ENCODE measurements at regions not wholly inside any gene's neighbourhood (a gene's known extent, or its start where the extent isn't known, plus 50 kb on each side); places are given as distances from the start of the nearest gene placed in this dataset.
A peak's percentile ranks its signal among the peaks of the same experiment; 100 is the strongest.

DNA sequence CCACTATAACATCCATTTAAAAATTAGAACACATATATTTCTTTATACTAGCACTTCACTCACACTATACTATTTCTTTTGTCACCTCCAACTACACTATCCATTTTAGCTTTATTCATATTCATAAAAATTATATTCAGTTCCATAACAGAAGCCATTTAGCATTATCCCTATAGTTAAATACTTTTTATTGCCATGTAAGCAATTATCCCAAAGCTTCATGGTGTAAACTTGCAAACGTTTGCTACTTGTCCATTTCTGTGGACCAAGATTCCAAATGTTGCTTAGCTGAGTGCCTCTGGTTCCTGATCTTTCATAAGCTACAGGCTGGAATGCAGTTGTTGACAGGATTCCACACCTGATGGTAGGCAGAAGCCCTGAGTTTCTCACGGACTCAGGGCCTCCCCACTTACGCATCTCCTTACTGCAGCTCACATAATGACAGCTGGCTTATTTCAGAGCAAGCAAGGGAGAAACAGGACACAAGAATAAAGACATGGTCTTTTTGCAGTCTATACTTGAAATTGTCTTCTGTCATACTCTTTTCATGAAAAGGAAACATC lies 1584.8 kb downstream of the SLITRK5 start:
- no peak for DNase-seq

DNA sequence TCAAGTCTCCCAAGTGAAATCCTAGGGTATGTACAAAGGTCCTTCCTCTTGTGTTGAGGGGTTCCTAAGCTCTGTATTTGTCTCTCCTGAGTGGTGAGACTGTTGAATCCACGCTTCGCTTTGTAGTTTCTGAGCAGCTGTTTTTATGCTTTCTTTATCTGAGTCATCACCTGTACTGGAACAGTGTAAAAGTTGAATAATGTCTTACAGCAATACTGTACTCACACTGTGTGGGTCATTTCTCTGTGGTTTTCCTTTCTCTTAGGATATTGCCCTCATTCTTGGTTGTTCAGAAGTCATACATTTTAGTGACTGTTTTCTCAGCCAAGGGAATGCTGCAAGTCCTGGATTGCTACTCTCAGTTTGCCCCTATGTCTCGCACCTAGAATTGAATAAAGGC lies 1596.6 kb downstream of the SLITRK5 start:
- no peak for DNase-seq

DNA sequence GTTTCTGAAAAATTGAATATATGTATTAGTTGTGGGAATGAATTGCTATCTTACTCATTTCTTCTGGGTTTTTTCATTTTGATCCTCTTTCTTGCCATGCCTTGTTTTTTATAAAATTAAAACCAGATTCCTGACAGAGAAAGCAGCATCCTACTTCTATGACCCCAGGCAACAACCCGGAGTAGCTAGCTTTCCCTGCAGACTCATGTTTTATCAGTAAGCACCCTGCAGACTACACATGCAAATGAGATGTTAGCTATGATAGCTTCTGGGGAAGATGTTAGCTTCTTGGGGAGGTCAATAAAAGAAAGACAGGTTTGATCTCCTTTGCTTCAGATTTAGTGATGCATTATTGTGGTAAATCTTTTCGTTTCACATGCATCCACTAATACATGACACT lies 1598.6 kb downstream of the SLITRK5 start:
- DNase-seq: no peak

DNA sequence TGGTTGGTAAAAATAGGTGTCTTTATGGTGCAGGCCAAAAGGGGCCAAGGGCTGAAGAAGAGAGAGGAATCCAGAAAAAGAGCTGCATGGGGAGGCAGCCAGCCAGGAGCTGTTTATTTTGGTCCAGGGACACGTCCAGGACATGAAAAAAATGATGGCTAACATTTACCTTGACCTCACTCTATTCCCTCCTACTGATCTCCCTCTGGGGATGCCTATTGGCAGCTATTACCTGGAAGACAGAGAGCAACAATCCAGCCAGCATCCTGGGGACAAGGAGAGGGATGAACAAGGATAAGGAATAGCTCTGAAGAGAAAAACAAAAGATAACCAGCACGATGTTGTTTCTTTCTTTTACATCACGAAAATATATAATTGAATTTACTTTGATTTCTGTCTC lies 1599.6 kb downstream of the SLITRK5 start:
- DNase-seq: no peak

DNA sequence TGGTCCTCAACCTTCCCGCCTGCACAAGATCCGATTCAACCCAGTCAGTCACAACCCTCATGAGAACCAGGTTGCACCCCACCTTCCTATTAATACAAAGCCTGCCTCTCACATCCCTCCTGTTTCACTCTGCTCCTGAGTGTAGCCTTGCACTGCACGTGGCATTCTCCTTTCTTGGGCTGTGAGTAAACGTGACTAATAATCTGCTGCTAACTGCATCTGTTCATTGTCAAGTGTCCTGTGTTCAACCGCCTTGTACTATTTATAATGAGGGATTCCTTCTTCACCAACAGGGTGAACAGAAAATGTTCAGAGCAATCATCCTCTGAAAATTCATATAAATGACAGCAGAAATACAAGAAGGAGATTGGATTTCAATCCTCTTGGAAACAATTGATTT lies 1608.2 kb downstream of the SLITRK5 start:
- no peak for DNase-seq

DNA sequence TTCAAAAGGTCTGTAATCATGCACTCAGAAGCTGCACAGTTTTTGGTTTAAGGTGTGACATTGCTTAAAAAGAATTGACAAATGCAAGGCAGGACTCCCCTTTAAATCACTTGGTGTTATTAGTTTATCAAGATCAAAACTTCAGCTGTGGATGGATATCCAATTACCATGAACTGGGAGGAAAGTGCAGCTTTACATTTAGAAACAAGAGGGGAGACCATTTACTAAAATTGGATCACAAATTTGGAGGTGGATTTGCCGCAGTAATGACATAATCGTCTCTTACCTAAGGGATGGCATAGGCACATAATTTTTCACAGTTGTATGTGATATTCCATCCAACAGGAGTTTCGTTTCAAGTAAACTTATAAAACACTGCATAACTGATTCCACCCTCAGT lies 1610.2 kb downstream of the SLITRK5 start:
- DNase-seq: no peak

DNA sequence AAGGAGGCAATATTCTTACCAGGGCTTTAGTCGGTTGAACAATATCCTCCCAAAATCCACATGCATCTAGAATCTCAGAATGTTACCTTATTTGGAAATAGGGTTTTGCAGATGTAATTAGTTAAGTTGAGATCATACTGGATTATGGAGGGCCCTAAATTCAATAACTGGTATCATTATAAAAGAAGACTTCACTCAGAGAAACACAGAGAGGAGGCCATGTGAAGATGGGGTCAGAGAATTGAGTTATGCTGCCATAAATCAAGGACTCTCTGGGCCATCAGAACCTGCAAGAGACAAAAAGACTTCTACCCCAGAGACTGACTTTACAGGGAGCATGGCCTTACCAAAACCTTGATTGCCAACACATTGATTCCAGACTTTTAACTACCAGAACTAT lies 1611.1 kb downstream of the SLITRK5 start:
- DNase-seq: no peak

DNA sequence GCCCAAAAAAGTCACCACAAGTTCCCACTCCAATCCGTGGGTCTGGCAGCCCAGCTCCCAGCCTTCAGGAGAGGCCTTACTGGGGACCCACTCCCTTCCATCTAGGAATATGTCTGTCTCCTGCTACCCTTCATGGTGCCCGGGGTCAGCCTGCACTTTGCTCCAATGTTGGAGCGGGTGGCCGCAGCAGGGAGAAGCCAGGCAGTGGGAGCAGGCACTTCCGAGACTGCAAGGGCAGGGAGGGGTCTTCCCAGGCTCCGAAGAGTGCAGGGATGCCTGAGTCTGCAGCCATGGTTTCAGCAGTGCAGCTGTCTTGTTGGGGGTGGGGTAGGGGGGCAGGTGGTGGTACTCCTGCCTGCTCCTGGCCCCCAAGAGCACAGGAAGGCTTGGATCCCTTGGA lies 1616.2 kb downstream of the SLITRK5 start:
- no peak for DNase-seq

DNA sequence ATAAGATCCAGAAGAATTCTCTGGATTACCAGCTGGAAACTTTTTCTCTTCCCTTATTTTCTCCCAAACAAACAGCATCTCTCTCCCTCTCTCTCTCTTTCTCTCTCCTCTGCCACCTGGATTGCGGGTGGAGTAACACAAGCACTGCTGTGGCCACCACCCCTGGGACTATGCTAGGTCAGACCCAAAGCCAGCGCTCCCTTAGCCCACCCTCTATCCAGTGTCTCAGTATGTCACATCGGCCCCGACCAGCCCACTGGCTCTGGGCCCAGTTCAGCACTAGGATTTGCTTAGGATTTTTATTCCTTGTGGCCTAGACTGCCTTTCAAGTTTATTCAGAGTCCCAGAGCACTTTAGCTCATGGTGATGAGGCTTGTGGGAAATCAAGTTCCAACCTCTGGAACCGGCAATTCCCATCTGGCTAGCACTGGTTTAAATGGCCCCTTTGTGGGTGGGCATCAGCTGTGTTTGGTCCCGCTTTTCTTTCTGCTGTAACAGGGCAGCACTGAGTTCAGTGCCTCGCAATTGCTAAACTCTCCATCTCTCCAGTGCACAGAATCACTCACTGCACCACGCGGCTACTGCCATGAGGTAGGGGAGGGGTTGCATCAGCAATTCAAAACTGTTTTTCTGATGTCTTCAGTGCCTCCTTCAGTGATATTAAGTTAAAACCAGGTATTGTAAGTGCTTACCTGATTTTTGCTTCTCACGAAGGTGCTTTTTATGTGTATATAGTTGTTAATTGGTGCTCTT lies 1623.1 kb downstream of the SLITRK5 start:
- no peak for DNase-seq

DNA sequence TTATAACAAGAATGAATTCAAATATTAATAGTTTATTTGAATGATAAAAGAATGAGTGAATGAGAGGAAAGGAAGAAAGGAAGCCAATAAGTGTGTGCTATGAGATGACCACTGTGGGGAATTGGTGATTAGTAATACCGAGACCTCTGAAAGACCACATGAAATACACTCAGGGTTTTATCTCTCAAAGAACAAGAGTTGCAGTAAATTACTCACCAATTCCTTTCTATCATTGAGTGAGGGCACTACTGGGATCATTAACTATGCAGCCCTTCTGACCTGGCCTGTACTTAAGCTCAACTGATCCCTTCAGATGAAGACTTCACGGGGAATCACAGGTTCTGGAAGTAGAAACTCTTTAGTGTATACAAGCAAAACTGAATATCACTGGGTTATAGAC lies 1636.1 kb downstream of the SLITRK5 start:
- DNase-seq: no peak

DNA sequence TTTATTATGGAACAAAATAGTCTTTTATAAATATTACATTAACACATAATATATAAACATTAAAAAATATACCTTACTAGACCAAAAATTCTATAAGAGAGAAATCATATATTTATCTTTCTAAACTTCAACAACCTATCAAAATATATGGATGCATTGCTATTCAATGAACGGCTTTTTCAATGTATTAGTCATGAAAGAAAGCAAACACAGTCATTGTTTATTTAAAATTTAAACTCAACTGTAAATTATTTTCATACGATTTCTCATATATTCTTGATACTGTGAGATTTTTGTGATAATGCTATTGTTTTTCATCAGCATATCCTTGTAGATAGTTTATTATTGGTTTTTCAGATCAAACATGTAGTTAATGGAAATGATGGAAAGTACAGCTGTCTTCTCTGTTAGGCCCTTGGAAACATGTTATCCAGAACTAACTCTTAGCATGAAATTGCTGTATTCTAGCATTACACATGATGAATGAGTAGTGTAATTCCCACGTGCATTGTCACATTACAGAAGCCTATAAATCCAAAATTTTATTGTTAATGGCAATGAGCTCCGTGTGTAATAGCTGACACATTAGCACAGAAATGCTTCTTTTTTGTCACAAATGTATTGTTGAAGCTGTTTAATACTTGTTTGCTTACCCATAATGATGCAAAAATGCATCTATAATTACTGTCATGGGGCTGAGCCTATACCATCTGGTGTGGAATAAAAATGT lies 1639.9 kb downstream of the SLITRK5 start:
- DNase-seq: no peak

DNA sequence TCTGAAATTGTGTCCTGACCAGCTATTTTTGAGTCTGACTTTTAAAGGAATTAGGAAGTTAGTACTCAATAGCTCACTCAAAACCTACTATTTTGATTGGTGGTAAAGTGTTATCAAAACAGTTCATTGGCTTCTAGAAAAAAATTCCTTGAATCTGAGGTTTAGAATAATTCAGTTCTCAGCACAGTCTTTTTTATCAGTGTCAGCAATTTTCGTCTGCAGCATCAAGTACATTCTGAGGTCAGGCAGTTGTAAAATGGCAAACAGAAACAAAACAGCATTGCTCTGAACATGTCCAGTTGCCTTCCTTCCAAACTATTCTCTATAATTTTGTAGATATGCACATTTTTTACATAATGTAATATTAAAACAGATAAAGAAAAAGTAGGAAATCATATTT lies 1644.1 kb downstream of the SLITRK5 start:
- no peak for DNase-seq

DNA sequence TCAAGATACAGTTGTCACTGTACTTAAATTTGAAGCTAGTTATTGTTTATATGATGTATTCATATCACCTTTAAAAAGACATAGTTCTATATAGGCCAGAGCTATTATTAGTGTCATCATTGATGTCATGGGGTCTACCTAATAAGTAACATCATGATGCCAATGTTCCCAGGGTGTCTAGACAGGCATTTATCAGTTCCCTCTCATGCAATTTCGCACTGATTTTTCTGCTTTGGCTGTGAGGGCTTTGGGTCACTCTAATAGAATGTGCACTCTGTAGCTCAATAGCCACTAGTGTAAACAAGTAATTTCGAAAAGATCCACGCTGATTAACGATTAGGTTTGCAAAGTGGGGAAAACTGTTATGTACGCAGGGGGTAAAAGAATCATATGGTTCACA lies 1651.3 kb downstream of the SLITRK5 start:
- DNase-seq: no peak

DNA sequence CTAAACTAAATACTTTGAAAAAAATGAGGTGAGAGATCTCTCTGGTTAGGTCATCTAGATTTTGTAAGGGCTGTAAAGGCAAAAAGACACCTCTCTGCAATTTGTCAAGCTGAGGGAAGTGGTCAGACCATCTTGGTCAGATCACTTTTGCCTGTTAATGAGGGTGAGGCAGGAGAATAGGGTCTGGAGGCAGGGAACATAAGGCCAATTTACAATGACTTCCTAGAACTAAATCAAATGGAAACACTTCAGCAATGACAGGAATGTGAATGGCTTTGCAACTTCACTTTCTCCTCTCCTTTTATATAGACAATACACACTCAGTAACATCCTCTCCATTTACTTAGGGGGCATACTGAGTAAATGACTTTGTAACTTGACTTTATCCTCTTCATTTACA lies 1653.4 kb downstream of the SLITRK5 start:
- DNase-seq: no peak

DNA sequence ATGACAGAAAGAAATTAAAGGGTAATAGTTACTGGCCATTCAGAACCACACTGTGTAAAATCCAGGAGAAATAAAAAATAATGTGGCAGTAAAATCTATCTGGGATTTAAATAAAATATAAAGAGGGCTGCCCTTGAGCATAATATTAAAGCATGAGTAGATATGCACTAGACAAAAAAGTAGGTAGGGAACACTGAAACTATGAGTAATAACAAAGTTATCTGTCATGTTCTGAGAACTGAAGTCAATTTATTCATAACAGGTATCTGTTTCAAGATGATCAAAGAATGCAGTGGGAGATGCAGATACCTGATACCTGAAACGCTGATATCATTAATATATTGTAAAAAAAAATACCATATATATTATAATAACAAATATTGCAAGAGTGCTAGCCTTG lies 1672.0 kb downstream of the SLITRK5 start:
- DNase-seq: no peak

DNA sequence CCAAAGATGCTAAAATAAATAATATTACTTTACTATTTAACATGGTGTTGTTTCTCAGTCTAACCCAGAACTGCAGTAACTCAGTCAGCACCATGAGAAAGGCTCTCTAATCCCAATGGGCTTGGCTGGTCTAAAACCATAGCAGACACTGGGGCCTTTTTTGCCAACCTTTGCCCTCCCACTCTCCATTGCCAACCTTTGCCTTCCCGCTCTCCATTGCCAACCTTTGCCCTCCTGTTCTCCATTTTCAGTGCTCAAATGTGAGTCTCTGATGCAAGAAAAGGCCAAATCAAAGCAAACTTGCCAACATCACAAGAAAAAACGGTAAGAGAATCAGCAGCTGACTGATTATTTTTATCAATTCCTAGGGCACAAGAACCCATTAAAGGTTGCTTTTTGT lies 1681.2 kb downstream of the SLITRK5 start:
- DNase-seq: no peak

DNA sequence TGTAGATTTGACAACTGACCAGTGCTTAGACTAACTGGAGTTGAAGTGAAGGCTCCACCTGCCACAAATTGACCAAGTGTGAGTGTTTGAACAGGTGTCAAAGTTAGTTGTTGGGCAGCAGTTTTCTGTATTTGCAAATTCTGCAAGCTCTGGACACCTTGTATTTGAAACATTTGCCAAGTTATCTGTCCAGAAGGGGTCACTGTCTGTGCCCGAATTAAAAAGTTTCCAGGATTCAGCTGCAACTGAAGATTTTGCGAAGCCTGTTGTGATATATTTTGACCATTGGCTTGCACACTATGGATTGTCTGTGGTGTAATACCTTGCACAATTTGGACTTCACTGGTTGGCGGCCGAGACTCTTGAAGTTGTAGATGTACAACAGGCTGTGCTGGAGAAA lies 1690.7 kb downstream of the SLITRK5 start:
- no peak for DNase-seq

DNA sequence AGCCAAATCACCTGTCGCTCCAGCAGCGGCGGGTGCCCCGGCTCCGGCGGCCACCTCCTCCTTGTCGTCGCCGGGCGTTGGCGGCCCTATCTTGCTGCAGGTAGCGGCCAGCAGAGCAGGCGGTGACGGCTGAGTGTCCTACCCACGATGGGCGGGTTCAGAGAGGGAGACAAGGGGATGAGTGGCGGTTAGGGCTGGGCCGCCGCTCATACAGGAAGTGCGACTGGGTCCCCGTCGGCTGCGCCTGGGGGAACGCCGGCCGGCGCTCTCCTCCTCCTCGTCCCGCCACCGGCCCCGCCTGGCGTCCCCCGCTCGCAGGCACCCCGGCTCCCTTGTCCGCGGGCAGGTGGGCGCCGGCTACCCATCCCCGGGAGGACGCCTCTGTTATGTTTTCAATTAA lies 1692.0 kb downstream of the SLITRK5 start:
- DNase-seq: no peak

DNA sequence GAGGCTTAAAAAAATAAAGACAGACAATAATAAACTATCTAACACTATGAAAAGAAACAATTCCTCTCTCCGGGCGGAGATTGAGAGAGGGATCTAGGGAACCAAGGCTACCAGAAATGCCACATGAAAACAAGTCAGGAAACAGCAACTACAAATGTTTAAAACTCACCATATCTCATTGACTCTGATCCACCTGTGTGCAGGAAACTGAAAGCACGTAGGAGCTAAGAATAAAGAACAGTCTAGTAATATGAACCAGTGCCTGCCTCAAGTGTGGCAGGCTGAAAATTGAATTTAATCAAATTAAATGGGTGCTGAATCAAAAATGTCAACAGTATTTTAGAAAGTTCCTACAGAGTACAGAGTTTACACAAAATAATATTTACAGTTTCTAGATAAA lies 1701.0 kb downstream of the SLITRK5 start:
- DNase-seq: no peak

DNA sequence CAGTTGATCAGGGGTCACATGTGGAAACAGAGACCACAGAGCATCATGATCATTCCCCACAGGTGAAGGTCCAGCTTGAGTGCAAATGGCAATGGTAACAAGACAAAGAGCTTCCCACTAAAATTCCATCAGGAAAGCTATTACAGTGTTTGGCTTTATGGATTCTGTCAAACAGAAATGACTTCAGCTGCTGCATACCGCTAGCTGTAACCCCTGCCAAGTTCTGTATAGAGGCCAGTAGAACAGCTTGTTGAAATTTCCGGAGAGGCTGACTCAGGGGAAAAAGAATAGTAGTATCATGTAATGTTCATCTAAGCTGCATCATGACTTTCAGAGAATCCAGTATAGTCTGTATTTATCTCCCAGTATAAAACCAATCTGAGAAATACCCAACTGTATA lies 1704.7 kb downstream of the SLITRK5 start:
- DNase-seq: no peak

DNA sequence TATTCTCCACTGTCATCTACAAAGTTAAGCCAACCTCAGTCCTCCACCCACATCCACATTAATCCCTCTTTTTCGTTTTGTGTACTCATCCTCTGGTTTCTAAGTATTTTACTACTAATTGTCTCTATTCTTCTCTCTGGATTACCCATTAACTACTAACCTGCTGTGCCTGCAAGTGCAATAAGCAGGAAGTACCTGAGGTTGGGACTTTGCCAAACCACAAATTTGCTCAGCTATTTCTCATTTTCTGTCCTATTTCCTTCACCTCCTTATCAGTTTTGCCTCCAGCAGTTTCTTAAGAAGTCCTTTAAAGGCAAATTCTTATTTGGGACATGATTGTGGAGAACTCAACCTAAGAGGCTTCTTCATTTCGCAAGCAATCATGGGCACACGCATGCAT lies 1708.9 kb downstream of the SLITRK5 start:
- peak; percentile 11 for DNase-seq

DNA sequence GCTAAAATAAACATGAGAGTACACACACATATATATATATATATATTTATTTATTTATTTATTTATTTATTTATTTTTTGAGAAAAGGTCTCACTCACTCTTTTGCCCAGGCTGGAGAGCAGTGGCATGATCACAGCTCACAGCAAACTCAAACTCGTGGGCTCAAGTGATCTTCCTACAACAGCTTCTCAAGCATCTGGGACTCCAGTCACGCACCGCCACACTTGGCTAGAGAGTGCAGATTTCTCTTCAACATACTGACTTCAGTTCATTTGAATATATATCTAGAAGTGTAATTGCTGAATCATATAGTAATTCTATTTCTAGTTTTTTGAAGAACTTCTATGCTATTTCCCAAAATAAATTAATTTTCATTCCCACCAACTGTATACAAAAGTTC lies 1711.8 kb downstream of the SLITRK5 start:
- DNase-seq: no peak

DNA sequence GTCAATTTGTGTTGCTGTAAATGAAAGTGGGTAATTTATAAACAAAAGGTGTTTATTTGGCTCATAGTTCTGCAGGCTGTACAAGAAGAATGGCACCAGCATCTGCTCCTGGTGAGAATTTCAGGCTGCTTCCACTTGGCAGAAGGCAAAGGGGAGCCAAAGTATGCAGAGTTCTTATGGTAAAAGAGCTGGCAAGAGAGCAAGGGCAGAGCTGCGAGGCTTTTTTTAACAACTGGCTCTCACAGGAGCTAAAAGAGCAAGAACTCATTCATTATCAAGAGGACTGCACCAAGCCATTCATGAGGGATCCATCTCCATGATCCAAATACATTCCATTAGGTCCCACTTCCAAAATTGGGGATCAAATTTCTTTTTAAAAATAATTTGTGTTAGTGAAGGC lies 1712.7 kb downstream of the SLITRK5 start:
- DNase-seq: no peak

DNA sequence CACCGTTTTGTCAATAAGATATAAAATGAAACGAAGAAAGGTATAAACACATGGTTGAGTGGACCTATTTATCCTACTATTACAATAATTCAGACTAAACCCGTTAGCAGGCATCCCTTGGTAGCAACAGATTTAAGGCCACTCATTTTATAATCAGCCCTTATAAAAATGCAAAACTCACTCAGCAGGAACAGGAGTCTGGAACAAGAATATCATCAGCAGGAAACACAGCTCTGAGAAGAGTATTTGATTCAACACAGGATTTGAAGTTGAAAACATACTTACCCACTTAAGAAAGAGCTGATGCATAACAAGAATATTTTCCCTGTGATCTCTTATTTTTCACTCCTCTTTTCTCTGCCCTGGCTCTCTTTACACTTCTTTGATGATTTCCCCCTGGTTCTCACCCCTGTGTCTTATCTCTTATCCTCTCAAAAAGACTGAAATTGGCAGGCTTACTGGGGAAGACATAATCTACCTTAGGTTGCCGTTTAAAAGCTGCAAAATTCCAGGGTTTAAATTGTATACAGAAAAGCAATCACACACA lies 1722.7 kb downstream of the SLITRK5 start:
- DNase-seq: no peak

Measured in DMS153 (cell line).